Subcutaneous abdominal adipose tissue (tissue), 5 donors: ENCODE measurements at regions not wholly inside any gene's neighbourhood (a gene's known extent, or its start where the extent isn't known, plus 50 kb on each side); places are given as distances from the start of the nearest gene placed in this dataset.

Experiments
- H3K27ac ChIP-seq: one replicate; pipeline ENCODE4 v1.7.0; 2013; ENCODE audit warnings: low read depth, mild to moderate bottlenecking, inconsistent platforms, low read length, moderate library complexity
- H3K27me3 ChIP-seq, 5 donors: one replicate each; pipeline ENCODE4 v1.7.0; 2013; ENCODE audit warnings: low read length in 5 of 5, inconsistent platforms in 1 of 5; ENCODE audit not compliant: control insufficient read depth in 5 of 5, insufficient read depth in 4 of 5
- H3K36me3 ChIP-seq, 5 donors: one replicate each; pipeline ENCODE4 v1.7.0; 2013; ENCODE audit warnings: low read length in 5 of 5; ENCODE audit not compliant: control insufficient read depth in 5 of 5, insufficient read depth in 5 of 5
- H3K4me1 ChIP-seq, 5 donors: one replicate each; pipeline ENCODE4 v1.7.0; 2013; ENCODE audit warnings: low read length in 5 of 5, mild to moderate bottlenecking in 3 of 5, moderate library complexity in 1 of 5; ENCODE audit not compliant: control insufficient read depth in 5 of 5, insufficient read depth in 5 of 5
- H3K4me3 ChIP-seq, 5 donors: one replicate each; pipeline ENCODE4 v1.7.0; 2013; ENCODE audit warnings: low read length in 5 of 5, low read depth in 1 of 5
- H3K9ac ChIP-seq, 5 donors: one replicate each; pipeline ENCODE4 v1.7.0; 2013; ENCODE audit warnings: low read length in 5 of 5, mild to moderate bottlenecking in 4 of 5, moderate library complexity in 3 of 5
- H3K9me3 ChIP-seq, 5 donors: one replicate each; pipeline ENCODE4 v1.7.0; 2013; ENCODE audit warnings: low read length in 5 of 5; ENCODE audit not compliant: control insufficient read depth in 5 of 5
- donor health status: healthy.
- donor health status: healthy.
- donor health status: healthy.
- donor health status: healthy.
- donor health status: healthy.

DNA sequence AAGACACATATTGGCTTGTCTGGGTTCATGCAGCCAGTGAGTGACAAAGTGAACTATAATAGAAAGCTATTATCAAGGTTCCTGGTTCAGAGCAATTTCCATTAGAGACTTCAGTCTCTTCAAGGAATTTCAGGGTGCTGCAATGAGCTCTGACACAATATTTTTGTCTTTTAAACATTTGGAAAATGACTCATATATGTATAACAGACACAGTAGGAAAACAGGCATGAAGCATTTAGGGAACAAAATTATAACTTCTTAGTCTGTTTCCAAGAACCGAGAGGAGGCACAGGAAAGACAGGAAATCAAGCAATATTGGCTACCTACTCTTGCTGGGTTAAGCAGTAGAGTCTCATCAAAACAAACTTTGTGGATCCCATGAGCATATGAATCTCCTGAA lies 170.4 kb downstream of the PTPRC start:
- Histone ChIP-seq H3K9me3 (peaks cover 0 to 7% (median 5%) of the 10 kb centered on the region in 5 donors), H3K4me3 (no peak overlapping the region), H3K36me3 (no peaks in the 10 kb centered on the region), H3K9ac (no peak overlapping the region), H3K27ac (no peak overlapping the region), H3K4me1 (peaks cover 0 to 2% (median 0%) of the 10 kb centered on the region in 5 donors), H3K27me3 (no peaks in the 10 kb centered on the region)

DNA sequence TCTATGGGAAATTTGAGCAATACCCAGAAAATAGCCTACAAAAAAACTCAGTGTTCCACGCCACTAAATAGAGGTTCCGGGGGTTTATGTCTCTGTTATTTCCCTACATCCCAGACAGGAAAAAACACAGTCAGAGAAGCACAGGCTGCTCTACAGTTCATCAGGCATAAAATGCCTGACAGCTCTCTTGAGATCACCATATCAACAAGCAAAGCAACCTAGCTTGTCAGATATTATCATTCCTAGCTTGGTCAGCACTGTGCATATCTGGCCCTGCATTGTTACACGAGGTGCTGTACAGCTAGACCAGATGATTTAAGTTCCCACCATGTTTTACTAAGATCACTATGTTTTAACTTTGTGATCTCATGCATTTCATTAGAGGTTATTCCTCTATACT lies 172.6 kb downstream of the PTPRC start:
- Histone ChIP-seq H3K9ac (no peak overlapping the region), H3K4me1 (peaks cover 0 to 2% (median 0%) of the 10 kb centered on the region in 5 donors), H3K27ac (no peak overlapping the region), H3K9me3 (peaks cover 0 to 15% (median 7%) of the 10 kb centered on the region in 5 donors), H3K27me3 (no peaks in the 10 kb centered on the region), H3K4me3 (no peak overlapping the region), H3K36me3 (no peaks in the 10 kb centered on the region)

GRCh38 chr1:198823626-198824025 lies 184.8 kb downstream of the PTPRC start:
- Histone ChIP-seq H3K27me3 (no peaks in the 10 kb centered on the region), H3K4me3 (no peak overlapping the region), H3K4me1 (no peaks in the 10 kb centered on the region), H3K27ac (no peak overlapping the region), H3K36me3 (no peaks in the 10 kb centered on the region), H3K9me3 (no peaks in the 10 kb centered on the region), H3K9ac (no peak overlapping the region)

GRCh38 chr1:198825254-198825653 lies 186.4 kb downstream of the PTPRC start:
- no peak overlapping the region for H3K4me3 ChIP-seq
- H3K4me1 ChIP-seq, result no peaks in the 10 kb centered on the region
- no peak overlapping the region for H3K9ac ChIP-seq
- no peaks in the 10 kb centered on the region for H3K9me3 ChIP-seq
- H3K36me3 ChIP-seq, result no peaks in the 10 kb centered on the region
- H3K27ac ChIP-seq, result no peak overlapping the region
- H3K27me3 ChIP-seq, result no peaks in the 10 kb centered on the region

DNA sequence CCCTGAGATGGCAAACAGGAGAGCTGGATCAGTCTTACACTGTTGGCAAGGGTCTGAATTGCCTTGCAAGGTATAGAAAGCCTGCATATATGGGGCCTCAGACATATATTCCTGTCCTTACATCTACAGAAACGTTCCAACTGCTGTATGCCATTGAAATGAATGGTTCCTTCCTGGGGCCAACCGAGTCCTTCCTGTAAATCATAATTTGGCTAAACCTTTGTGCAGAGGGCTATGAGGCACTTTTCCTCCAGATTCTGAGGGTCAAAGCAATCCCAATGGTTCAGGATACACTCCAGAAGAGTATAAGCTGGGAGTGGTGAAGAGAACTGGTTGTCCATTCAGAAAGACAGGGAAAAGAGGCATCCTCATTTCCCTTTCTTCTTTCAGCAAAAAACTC lies 190.5 kb downstream of the PTPRC start:
- Histone ChIP-seq H3K27ac (no peak overlapping the region), H3K9me3 (no peaks in the 10 kb centered on the region), H3K36me3 (no peaks in the 10 kb centered on the region), H3K4me3 (no peak overlapping the region), H3K9ac (no peak overlapping the region), H3K4me1 (peaks cover 0 to 10% (median 2%) of the 10 kb centered on the region in 5 donors), H3K27me3 (no peaks in the 10 kb centered on the region)

- peaks cover 1 to 15% (median 8%) of the 10 kb centered on the region in 5 donors for H3K4me1 ChIP-seq
- no peaks in the 10 kb centered on the region for H3K27me3 ChIP-seq
- no peak overlapping the region for H3K27ac ChIP-seq
- H3K36me3 ChIP-seq, result no peaks in the 10 kb centered on the region
- H3K9me3 ChIP-seq, result no peaks in the 10 kb centered on the region
- no peak overlapping the region for H3K9ac ChIP-seq
- no peak overlapping the region for H3K4me3 ChIP-seq
Observed at GRCh38 chr1:198829944-198830343, 191.1 kb downstream of the PTPRC start.

DNA sequence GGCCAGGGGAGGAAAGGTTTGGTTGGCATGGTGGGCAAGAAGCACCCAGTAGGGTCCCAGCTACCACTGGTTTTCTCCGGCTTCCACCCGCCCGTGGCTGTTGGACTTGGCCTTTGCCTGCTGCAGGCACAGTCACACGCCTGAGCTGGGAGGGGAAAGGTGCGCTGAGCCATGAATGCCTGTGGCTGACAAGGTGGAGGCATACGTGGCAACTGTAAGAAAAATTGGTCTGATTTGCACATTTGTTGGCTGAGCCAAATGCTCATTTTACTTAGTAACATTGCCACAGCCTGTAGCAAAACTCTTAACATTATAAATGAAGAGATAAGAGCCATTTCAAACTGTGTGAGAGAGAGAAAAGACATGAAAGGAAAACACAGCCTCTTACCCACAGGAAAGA lies 191.6 kb downstream of the PTPRC start:
- Histone ChIP-seq H3K4me3 (no peak overlapping the region), H3K36me3 (no peaks in the 10 kb centered on the region), H3K27ac (no peak overlapping the region), H3K9ac (no peak overlapping the region), H3K9me3 (no peaks in the 10 kb centered on the region), H3K27me3 (no peaks in the 10 kb centered on the region), H3K4me1 (peaks cover 1 to 19% (median 8%) of the 10 kb centered on the region in 5 donors)

GRCh38 chr1:198833706-198834503 lies 195.1 kb downstream of the PTPRC start:
- Histone ChIP-seq H3K4me3 (no peak overlapping the region), H3K27ac (peak overlapping the region; percentile 11), H3K9ac (no peak overlapping the region), H3K4me1 (peaks cover 1 to 25% (median 12%) of the 10 kb centered on the region in 5 donors), H3K27me3 (no peaks in the 10 kb centered on the region), H3K9me3 (no peaks in the 10 kb centered on the region), H3K36me3 (no peaks in the 10 kb centered on the region)

- Histone ChIP-seq H3K9me3 (no peaks in the 10 kb centered on the region), H3K4me3 (no peak overlapping the region), H3K4me1 (peaks cover 1 to 25% (median 12%) of the 10 kb centered on the region in 5 donors), H3K9ac (no peak overlapping the region), H3K27ac (no peak overlapping the region), H3K36me3 (no peaks in the 10 kb centered on the region), H3K27me3 (no peaks in the 10 kb centered on the region)
Observed at GRCh38 chr1:198837278-198838021, 198.6 kb downstream of the PTPRC start.

DNA sequence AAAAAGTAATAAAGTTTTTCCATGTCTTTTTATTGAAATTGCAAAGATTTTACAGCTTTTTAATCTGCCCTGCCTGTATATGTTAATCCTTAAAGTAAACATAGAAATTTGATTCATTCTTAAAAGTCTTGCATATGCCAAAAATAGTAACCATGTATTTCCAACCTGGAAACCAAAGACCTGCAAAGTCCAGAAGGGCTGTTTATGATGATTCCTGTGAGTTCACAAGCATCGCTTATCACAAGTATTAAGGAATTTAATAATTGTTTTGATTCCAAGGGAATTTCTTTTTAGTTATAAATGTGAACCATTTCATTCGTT lies 199.1 kb downstream of the PTPRC start:
- no peaks in the 10 kb centered on the region for H3K36me3 ChIP-seq
- no peak overlapping the region for H3K27ac ChIP-seq
- H3K4me3 ChIP-seq, result no peak overlapping the region
- no peaks in the 10 kb centered on the region for H3K9me3 ChIP-seq
- H3K27me3 ChIP-seq, result no peaks in the 10 kb centered on the region
- no peak overlapping the region for H3K9ac ChIP-seq
- H3K4me1 ChIP-seq, result peaks cover 1 to 25% (median 12%) of the 10 kb centered on the region in 5 donors
